ENCODE measurements at regions not wholly inside any gene's neighbourhood (a gene's known extent, or its start where the extent isn't known, plus 50 kb on each side); places are given as distances from the start of the nearest gene placed in this dataset.

DNA sequence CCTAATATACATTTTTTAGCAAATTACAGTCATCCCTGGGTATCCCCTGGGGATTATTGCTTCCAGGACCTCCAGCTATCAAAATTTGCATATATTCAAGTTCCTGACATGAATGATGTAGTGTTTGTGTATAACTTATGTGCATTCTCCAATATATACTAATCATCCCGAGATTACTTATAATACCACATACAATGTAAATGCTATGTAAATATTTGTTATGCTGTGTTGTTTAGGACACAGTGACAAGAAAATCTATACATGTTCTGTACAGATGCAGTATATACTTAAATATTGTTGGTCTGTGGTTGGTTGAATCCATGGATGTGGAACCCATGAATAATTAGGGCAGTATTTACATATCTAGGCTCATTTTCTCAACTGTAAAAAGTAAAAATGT, 1060.3 kb downstream of the DSC3 start:
- TF ChIP-seq, protein P1, sequence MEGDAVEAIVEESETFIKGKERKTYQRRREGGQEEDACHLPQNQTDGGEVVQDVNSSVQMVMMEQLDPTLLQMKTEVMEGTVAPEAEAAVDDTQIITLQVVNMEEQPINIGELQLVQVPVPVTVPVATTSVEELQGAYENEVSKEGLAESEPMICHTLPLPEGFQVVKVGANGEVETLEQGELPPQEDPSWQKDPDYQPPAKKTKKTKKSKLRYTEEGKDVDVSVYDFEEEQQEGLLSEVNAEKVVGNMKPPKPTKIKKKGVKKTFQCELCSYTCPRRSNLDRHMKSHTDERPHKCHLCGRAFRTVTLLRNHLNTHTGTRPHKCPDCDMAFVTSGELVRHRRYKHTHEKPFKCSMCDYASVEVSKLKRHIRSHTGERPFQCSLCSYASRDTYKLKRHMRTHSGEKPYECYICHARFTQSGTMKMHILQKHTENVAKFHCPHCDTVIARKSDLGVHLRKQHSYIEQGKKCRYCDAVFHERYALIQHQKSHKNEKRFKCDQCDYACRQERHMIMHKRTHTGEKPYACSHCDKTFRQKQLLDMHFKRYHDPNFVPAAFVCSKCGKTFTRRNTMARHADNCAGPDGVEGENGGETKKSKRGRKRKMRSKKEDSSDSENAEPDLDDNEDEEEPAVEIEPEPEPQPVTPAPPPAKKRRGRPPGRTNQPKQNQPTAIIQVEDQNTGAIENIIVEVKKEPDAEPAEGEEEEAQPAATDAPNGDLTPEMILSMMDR (IDR thresholded peaks at IDR 0.05), result no peak
- TF ChIP-seq ZFX (IDR thresholded peaks at IDR 0.05; ENCODE audit: borderline replicate concordance), result no peak
